HepG2 (cell line): ENCODE measurements at regions not wholly inside any gene's neighbourhood (a gene's known extent, or its start where the extent isn't known, plus 50 kb on each side); places are given as distances from the start of the nearest gene placed in this dataset.

ENCODE experiments used
- FOXK1 ChIP-seq: sonication (generic); formaldehyde crosslinking; IDR thresholded peaks from 2 replicates; pipeline ENCODE4 v1.4.0; 2020; ENCODE audit warnings: low read depth, missing genetic modification reagents, borderline replicate concordance
- GMEB2 ChIP-seq: IDR thresholded peaks from 2 replicates; pipeline ENCODE4 v1.6.1; 2016; ENCODE audit warnings: missing biosample characterization, missing genetic modification reagents, low read depth
- MAX ChIP-seq: IDR thresholded peaks from 2 replicates; pipeline ENCODE4 v1.6.1; 2012; ENCODE audit warnings: inconsistent platforms
- SRSF4 ChIP-seq: fragments of 200-400 bp; formaldehyde crosslinking; IDR thresholded peaks from one replicate; pipeline ENCODE4 v1.6.1; 2018; ENCODE audit warnings: mild to moderate bottlenecking, low read depth, low read length, moderate library complexity; ENCODE audit not compliant: poor library complexity, severe bottlenecking
- TAF1 ChIP-seq: sonication (generic); formaldehyde crosslinking; IDR thresholded peaks from 2 replicates; pipeline ENCODE4 v1.4.0; 2020; ENCODE audit warnings: missing genetic modification reagents
- TAF15 ChIP-seq: fragments of 200-400 bp; formaldehyde crosslinking; IDR thresholded peaks from one replicate; pipeline ENCODE4 v1.6.1; 2018; ENCODE audit warnings: mild to moderate bottlenecking, low read depth, low read length; ENCODE audit not compliant: poor library complexity, severe bottlenecking
- TP53 ChIP-seq: sonication (generic); formaldehyde crosslinking; conservative IDR thresholded peaks from 2 replicates; pipeline ENCODE4 v1.4.0; 2020; ENCODE audit warnings: missing genetic modification reagents
- ZFP82 ChIP-seq: sonication (generic); formaldehyde crosslinking; IDR thresholded peaks from 2 replicates; pipeline ENCODE4 v1.5.1; 2020; ENCODE audit warnings: mild to moderate bottlenecking, missing genetic modification reagents, borderline replicate concordance
- TF ChIP-seq, protein P1 (sequence below): sonication (generic); formaldehyde crosslinking; IDR thresholded peaks from 2 replicates; pipeline ENCODE4 v1.5.1; 2020; ENCODE audit warnings: mild to moderate bottlenecking, missing genetic modification reagents, moderate library complexity
- TF ChIP-seq, protein P2 (sequence below): sonication (generic); IDR thresholded peaks from 2 replicates; pipeline ENCODE4 v1.6.1; 2016; ENCODE audit warnings: low read depth, borderline replicate concordance

DNA sequence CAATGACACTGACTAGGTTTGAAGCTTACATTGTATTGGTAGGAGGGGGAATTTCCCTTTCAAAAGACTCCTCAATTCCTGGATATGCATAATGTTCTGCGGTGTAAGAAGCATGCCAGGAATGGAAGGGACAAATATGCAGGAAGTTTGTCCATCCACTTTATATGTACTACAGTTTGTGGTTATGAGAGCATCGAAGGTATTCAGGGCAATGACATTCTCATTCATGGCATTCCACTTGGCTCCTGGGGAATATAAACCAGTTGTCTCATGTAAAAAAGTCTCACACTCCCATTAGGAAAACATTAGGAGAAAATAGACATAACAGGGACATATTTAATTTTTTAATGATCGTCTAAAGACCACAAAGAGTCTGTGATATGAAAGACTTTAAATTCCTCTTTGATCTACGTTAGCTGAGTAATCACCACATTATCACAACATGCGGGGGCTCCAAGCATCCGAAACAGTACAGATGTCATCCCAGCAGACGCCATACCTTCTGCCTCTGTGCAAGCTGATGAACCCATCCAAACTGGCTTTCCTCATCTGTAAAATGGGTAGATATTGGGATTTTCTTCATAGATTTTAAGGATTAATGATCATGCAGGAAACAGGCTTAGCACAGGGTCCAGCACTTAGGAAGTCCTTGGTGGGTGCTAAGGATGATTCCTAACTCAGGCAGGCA is 675.3 kb downstream of the INHBA start (continued):
- no peak for TF ChIP-seq TP53 (CRISPR knock-in tag)
- no peak for TF ChIP-seq FOXK1
- TF ChIP-seq TAF1 = no peak
- TF ChIP-seq, protein P1, sequence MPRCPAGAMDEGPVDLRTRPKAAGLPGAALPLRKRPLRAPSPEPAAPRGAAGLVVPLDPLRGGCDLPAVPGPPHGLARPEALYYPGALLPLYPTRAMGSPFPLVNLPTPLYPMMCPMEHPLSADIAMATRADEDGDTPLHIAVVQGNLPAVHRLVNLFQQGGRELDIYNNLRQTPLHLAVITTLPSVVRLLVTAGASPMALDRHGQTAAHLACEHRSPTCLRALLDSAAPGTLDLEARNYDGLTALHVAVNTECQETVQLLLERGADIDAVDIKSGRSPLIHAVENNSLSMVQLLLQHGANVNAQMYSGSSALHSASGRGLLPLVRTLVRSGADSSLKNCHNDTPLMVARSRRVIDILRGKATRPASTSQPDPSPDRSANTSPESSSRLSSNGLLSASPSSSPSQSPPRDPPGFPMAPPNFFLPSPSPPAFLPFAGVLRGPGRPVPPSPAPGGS (CRISPR knock-in tag) = no peak
- no peak for TF ChIP-seq ZFP82 (CRISPR knock-in tag)
- TF ChIP-seq TAF15 = no peak
- TF ChIP-seq SRSF4 = no peak
- no peak for TF ChIP-seq MAX
- TF ChIP-seq, protein P2, sequence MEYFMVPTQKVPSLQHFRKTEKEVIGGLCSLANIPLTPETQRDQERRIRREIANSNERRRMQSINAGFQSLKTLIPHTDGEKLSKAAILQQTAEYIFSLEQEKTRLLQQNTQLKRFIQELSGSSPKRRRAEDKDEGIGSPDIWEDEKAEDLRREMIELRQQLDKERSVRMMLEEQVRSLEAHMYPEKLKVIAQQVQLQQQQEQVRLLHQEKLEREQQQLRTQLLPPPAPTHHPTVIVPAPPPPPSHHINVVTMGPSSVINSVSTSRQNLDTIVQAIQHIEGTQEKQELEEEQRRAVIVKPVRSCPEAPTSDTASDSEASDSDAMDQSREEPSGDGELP = no peak
- no peak for TF ChIP-seq GMEB2
